Small intestine (tissue), 7 donors: ENCODE measurements at regions not wholly inside any gene's neighbourhood (a gene's known extent, or its start where the extent isn't known, plus 50 kb on each side); places are given as distances from the start of the nearest gene placed in this dataset.
"Not testable (repeated sequence)": the region's sequence is repeated elsewhere in the genome, so short reads cannot be mapped to it uniquely, and the experiment has no call there.

Experiments
- DNase-seq, 2 donors: peaks; one replicate each; pipeline versions ENCODE4 v3.0.0 to v3.0.0-alpha.2; 2013
- FAIRE-seq: peaks from 2 replicates; lab custom pipeline; 2012; peaks lifted over from hg19 to GRCh38; lab: Jason Lieb, UNC
- H3K27ac ChIP-seq, 3 donors: one replicate each; pipeline ENCODE4 v1.5.1; 2013; ENCODE audit warnings: low read length in 2 of 3, mild to moderate bottlenecking in 2 of 3, control low read depth in 1 of 3, inconsistent platforms in 1 of 3, low read depth in 1 of 3, moderate library complexity in 1 of 3
- H3K27me3 ChIP-seq, 3 donors: one replicate each; pipeline ENCODE4 v1.6.1; 2013; ENCODE audit warnings: low read length in 3 of 3, inconsistent platforms in 1 of 3; ENCODE audit not compliant: control insufficient read depth in 3 of 3, insufficient read depth in 3 of 3
- H3K36me3 ChIP-seq, 3 donors: one replicate each; pipeline ENCODE4 v1.6.1; 2013; ENCODE audit warnings: low read length in 3 of 3, inconsistent platforms in 1 of 3, low read depth in 1 of 3, mild to moderate bottlenecking in 1 of 3, moderate library complexity in 1 of 3; ENCODE audit not compliant: control insufficient read depth in 3 of 3, insufficient read depth in 2 of 3
- H3K4me1 ChIP-seq, 3 donors: one replicate each; pipeline ENCODE4 v1.6.1; 2013; ENCODE audit warnings: low read length in 2 of 3, inconsistent platforms in 1 of 3, low read depth in 1 of 3, mild to moderate bottlenecking in 1 of 3, moderate library complexity in 1 of 3; ENCODE audit not compliant: control insufficient read depth in 3 of 3, insufficient read depth in 2 of 3
- H3K4me3 ChIP-seq, 3 donors: one replicate each; pipeline ENCODE4 v1.5.1; 2013; ENCODE audit warnings: low read length in 3 of 3, control low read depth in 1 of 3, inconsistent platforms in 1 of 3, low read depth in 1 of 3, mild to moderate bottlenecking in 1 of 3, moderate library complexity in 1 of 3
- H3K9me3 ChIP-seq, 2 donors: one replicate each; pipeline ENCODE4 v1.6.1; 2013; ENCODE audit warnings: low read depth in 1 of 2, low read length in 1 of 2; ENCODE audit not compliant: control insufficient read depth in 2 of 2, insufficient read depth in 1 of 2
- WGBS, 3 donors: extraction: QIAGEN DNeasy Blood & Tissue Kit; methylation state at CpG; one replicate each; pipeline ENCODE4 v1.1.7; 2013; 5-methylcytosine and 5-hydroxymethylcytosine counted together
- donor health status: healthy with polysubstance abuse.
- donor health status: control.
- donor health status: control.
- donor health status: Bipolar disorder and iron deficiency.
- donor health status: healthy.

GRCh38 chr1:219075121-219075879, 98.4 kb upstream of the LYPLAL1 start:
- FAIRE-seq: no peak
- 73 to 77% (median 73%) methylated on average over 2 of the region's 2 CpGs for WGBS, 3 donors

GRCh38 chr1:219076326-219076937, 97.2 kb upstream of the LYPLAL1 start:
- Histone ChIP-seq H3K9me3 (peaks cover 0 to 3% of the 10 kb centered on the region in 2 donors), H3K27ac (no peak overlapping the region), H3K27me3 (peaks cover 0 to 2% (median 0%) of the 10 kb centered on the region in 3 donors), H3K4me3 (no peak overlapping the region), H3K36me3 (no peaks in the 10 kb centered on the region), H3K4me1 (no peaks in the 10 kb centered on the region)
- DNase-seq (no peak), FAIRE-seq (no peak)
- 79 to 88% (median 83%) methylated on average over 1 of the region's 1 CpG for WGBS, 3 donors

More at GRCh38 chr1:219075121-219075879, 98.4 kb upstream of the LYPLAL1 start:
- Histone ChIP-seq H3K36me3 (no peaks in the 10 kb centered on the region), H3K27ac (no peak overlapping the region), H3K4me1 (no peaks in the 10 kb centered on the region), H3K9me3 (peaks cover 0 to 3% of the 10 kb centered on the region in 2 donors), H3K27me3 (peaks cover 0 to under 1% (median 0%) of the 10 kb centered on the region in 3 donors), H3K4me3 (no peak overlapping the region)
- no peak for DNase-seq

- not testable (repeated sequence) for H3K27ac ChIP-seq
Measured at GRCh38 chr1:219077767-219078166, 95.9 kb upstream of the LYPLAL1 start.

GRCh38 chr1:219081943-219082925, 91.4 kb upstream of the LYPLAL1 start:
- 75 to 85% (median 82%) methylated on average over 7 of the region's 7 CpGs for WGBS, 3 donors
- H3K27ac ChIP-seq: no peak overlapping the region
- H3K27me3 ChIP-seq: peaks cover 0 to 2% (median 0%) of the 10 kb centered on the region in 3 donors
- H3K9me3 ChIP-seq: no peaks in the 10 kb centered on the region
- H3K4me1 ChIP-seq: no peaks in the 10 kb centered on the region
- FAIRE-seq (no peak), DNase-seq (no peak)
- H3K36me3 ChIP-seq: no peaks in the 10 kb centered on the region
- H3K4me3 ChIP-seq: no peak overlapping the region

More at GRCh38 chr1:219077767-219078166, 95.9 kb upstream of the LYPLAL1 start:
- not testable (repeated sequence) for H3K9me3 ChIP-seq, DNase-seq, H3K4me3 ChIP-seq, FAIRE-seq, H3K27me3 ChIP-seq, H3K36me3 ChIP-seq, H3K4me1 ChIP-seq
- WGBS, 3 donors: 93 to 98% (median 95%) methylated on average over 3 of the region's 3 CpGs

GRCh38 chr1:219083631-219084030, 90.0 kb upstream of the LYPLAL1 start:
- no peak overlapping the region for H3K4me3 ChIP-seq
- H3K9me3 ChIP-seq: peaks cover 0 to under 1% of the 10 kb centered on the region in 2 donors
- DNase-seq (no peak), FAIRE-seq (no peak)
- peaks cover 0 to 2% (median 0%) of the 10 kb centered on the region in 3 donors for H3K27me3 ChIP-seq
- no peak overlapping the region for H3K27ac ChIP-seq
- H3K36me3 ChIP-seq: no peaks in the 10 kb centered on the region
- no peaks in the 10 kb centered on the region for H3K4me1 ChIP-seq
- WGBS, 3 donors: 72 to 97% (median 82%) methylated on average over 1 of the region's 1 CpG

- Histone ChIP-seq H3K9me3 (peaks cover 0 to 3% of the 10 kb centered on the region in 2 donors), H3K27ac (no peak overlapping the region), H3K4me1 (no peaks in the 10 kb centered on the region), H3K36me3 (no peaks in the 10 kb centered on the region), H3K4me3 (no peak overlapping the region), H3K27me3 (peaks cover 0 to 2% (median 0%) of the 10 kb centered on the region in 3 donors)
- WGBS, 3 donors: 54 to 80% (median 66%) methylated on average over 3 of the region's 3 CpGs
- FAIRE-seq: no peak
- DNase-seq: no peak
Measured at GRCh38 chr1:219085082-219085481, 88.6 kb upstream of the LYPLAL1 start.

GRCh38 chr1:219085988-219086387, 87.7 kb upstream of the LYPLAL1 start:
- no peak for DNase-seq
- no peak overlapping the region for H3K27ac ChIP-seq
- FAIRE-seq: no peak
- H3K4me3 ChIP-seq: no peak overlapping the region
- H3K4me1 ChIP-seq: no peaks in the 10 kb centered on the region
- WGBS, 3 donors: 75 to 88% (median 87%) methylated on average over 1 of the region's 1 CpG
- no peaks in the 10 kb centered on the region for H3K27me3 ChIP-seq
- H3K36me3 ChIP-seq: no peaks in the 10 kb centered on the region
- peaks cover 0 to 3% of the 10 kb centered on the region in 2 donors for H3K9me3 ChIP-seq

- no peak for DNase-seq
- Histone ChIP-seq H3K27ac (no peak overlapping the region), H3K9me3 (peaks cover 0 to 3% of the 10 kb centered on the region in 2 donors), H3K4me1 (no peaks in the 10 kb centered on the region), H3K36me3 (no peaks in the 10 kb centered on the region), H3K27me3 (no peaks in the 10 kb centered on the region), H3K4me3 (no peak overlapping the region)
- 33 to 78% (median 74%) methylated on average over 1 of the region's 1 CpG for WGBS, 3 donors
- no peak for FAIRE-seq
Measured at GRCh38 chr1:219086956-219087469, 86.7 kb upstream of the LYPLAL1 start.
